Upper lobe of right lung (tissue), 1 donor: ENCODE measurements at regions not wholly inside any gene's neighbourhood (a gene's known extent, or its start where the extent isn't known, plus 50 kb on each side); places are given as distances from the start of the nearest gene placed in this dataset.

Experiments
- ATAC-seq: fragments of 200-7000 bp; cut with Tn5 transposase; one replicate; pipeline ENCODE4 v1.9.1; 2020; ENCODE audit warnings: mild to moderate bottlenecking, moderate library complexity
- DNase-seq: peaks from one replicate; pipeline ENCODE4 v3.0.0-alpha.2; 2020
- H3K27ac ChIP-seq: fragments of 200-600 bp; one replicate; pipeline ENCODE4 v1.8.0; 2022
- H3K27me3 ChIP-seq: fragments of 200-600 bp; one replicate; pipeline ENCODE4 v1.8.0; 2022; ENCODE audit warnings: mild to moderate bottlenecking
- H3K36me3 ChIP-seq: fragments of 200-600 bp; one replicate; pipeline ENCODE4 v1.8.0; 2022
- H3K4me1 ChIP-seq: fragments of 200-600 bp; one replicate; pipeline ENCODE4 v1.8.0; 2022
- H3K4me3 ChIP-seq: fragments of 200-600 bp; one replicate; pipeline ENCODE4 v1.8.0; 2022; ENCODE audit warnings: mild to moderate bottlenecking
- H3K9me3 ChIP-seq: fragments of 200-600 bp; one replicate; pipeline ENCODE4 v1.8.0; 2022
- CTCF ChIP-seq: fragments of 200-600 bp; IDR thresholded peaks from one replicate; pipeline ENCODE4 v1.8.0; 2022; ENCODE audit warnings: antibody characterized with exemption
- intact Hi-C: fragments of 100-400 bp; cut with DNase I; formaldehyde crosslinking; loops from one replicate; pipeline ENCODE4 v1.11.0; 2022
- donor health status: DM: no; HTN: yes; CAD: no; lungs with severe emphysema.

GRCh38 chr7:39816462-39817060 is 133.5 kb upstream of the CDK13 start:
- intact Hi-C loops: no loop called here
- DNase-seq (no peak), ATAC-seq (no peak)
- H3K36me3 ChIP-seq: no peaks in the 10 kb centered on the region
- no peaks in the 10 kb centered on the region for H3K9me3 ChIP-seq
- H3K4me3 ChIP-seq: no peak overlapping the region
- no peak overlapping the region for H3K27ac ChIP-seq
- TF ChIP-seq CTCF: no peak
- no peaks in the 10 kb centered on the region for H3K4me1 ChIP-seq
- H3K27me3 ChIP-seq: peaks cover 33% of the 10 kb centered on the region

- H3K36me3 ChIP-seq: no peaks in the 10 kb centered on the region
- H3K4me3 ChIP-seq: no peak overlapping the region
- H3K27ac ChIP-seq: no peak overlapping the region
- no peak for TF ChIP-seq CTCF
- DNase-seq (no peak), ATAC-seq (no peak)
- peaks cover 43% of the 10 kb centered on the region for H3K27me3 ChIP-seq
- H3K4me1 ChIP-seq: no peaks in the 10 kb centered on the region
- no peaks in the 10 kb centered on the region for H3K9me3 ChIP-seq
- intact Hi-C loops: no loop called here
Observed at GRCh38 chr7:39819514-39819913, 130.5 kb upstream of the CDK13 start.

GRCh38 chr7:39824456-39825200 is 125.4 kb upstream of the CDK13 start:
- Histone ChIP-seq H3K4me1 (no peaks in the 10 kb centered on the region), H3K27ac (no peak overlapping the region), H3K9me3 (no peaks in the 10 kb centered on the region), H3K36me3 (no peaks in the 10 kb centered on the region), H3K27me3 (peaks cover 50% of the 10 kb centered on the region), H3K4me3 (no peak overlapping the region)
- no peak for DNase-seq
- intact Hi-C loops: no loop called here
- TF ChIP-seq CTCF: no peak
- ATAC-seq: no peak

- intact Hi-C loops: no loop called here
- H3K4me1 ChIP-seq: no peaks in the 10 kb centered on the region
- H3K4me3 ChIP-seq: no peak overlapping the region
- no peaks in the 10 kb centered on the region for H3K36me3 ChIP-seq
- H3K9me3 ChIP-seq: no peaks in the 10 kb centered on the region
- ATAC-seq (no peak), DNase-seq (no peak)
- H3K27me3 ChIP-seq: peaks cover 53% of the 10 kb centered on the region
- no peak for TF ChIP-seq CTCF
- H3K27ac ChIP-seq: no peak overlapping the region
Observed at GRCh38 chr7:39825401-39825980, 124.6 kb upstream of the CDK13 start.

GRCh38 chr7:39826166-39826565 is 123.9 kb upstream of the CDK13 start:
- intact Hi-C loops: no loop called here
- ATAC-seq (no peak), DNase-seq (no peak)
- Histone ChIP-seq H3K4me3 (no peak overlapping the region), H3K4me1 (no peaks in the 10 kb centered on the region), H3K9me3 (no peaks in the 10 kb centered on the region), H3K36me3 (no peaks in the 10 kb centered on the region), H3K27me3 (peaks cover 58% of the 10 kb centered on the region), H3K27ac (no peak overlapping the region)
- no peak for TF ChIP-seq CTCF
